ENCODE measurements at regions not wholly inside any gene's neighbourhood (a gene's known extent, or its start where the extent isn't known, plus 50 kb on each side); places are given as distances from the start of the nearest gene placed in this dataset.
A peak's percentile ranks its signal among the peaks of the same experiment; 100 is the strongest.

DNA sequence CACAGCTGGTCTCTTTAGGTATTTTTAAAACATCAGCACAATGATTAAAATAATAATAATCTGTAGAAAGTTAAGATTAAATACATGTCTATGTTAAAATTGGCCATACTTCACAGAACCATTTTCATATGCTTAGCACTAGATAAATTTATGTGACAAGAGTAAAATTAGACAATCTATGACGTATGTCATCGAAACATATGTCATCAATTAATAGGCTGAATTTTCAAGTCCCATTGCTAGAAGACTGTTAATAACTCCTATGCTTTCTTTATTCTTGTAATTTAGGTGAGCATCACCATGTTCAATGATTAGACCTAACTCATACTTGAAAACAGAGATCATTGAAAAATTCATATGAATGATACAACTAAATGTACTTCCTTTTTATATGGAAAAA lies 593.3 kb upstream of the KCNMB2 start:
- TF ChIP-seq CTCF (IDR thresholded peaks at IDR 0.05; ENCODE audit: low read depth, low read length) = no peak
- no peak overlapping the region for H3K4me3 ChIP-seq (ENCODE audit: low read depth, low read length)
- no peak for DNase-seq (ENCODE audit: low read depth, low spot score)
- in situ Hi-C loops (cut with HindIII; ENCODE audit: low sequenced_read_pairs) = no loop called here

- peak; percentile 8 for DNase-seq (ENCODE audit: low read depth, low spot score)
- no peak overlapping the region for H3K4me3 ChIP-seq (ENCODE audit: low read depth, low read length)
Measured at GRCh38 chr3:177944228-177944661, 592.0 kb upstream of the KCNMB2 start.

DNA sequence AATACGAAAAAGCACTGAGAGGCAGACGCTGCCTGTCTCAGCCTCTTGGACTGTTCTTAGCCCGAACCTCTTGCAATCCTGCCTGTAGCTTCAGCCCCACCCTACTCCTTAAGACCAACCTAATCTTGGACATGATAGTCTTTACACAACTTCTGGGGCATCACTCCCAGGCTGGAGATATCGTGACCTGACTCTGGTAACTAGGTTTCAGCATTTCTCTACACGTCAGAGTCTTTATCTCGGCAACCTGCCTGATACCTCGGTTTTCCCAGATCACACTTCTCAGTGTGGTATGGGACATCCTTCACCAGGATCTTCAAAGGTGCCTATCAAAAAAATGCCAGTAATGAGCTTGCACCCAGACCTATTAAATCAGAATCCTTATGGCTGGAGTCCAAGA lies 590.2 kb upstream of the KCNMB2 start:
- no peak for TF ChIP-seq CTCF (IDR thresholded peaks at IDR 0.05; ENCODE audit: low read depth, low read length)
- H3K4me3 ChIP-seq (ENCODE audit: low read depth, low read length) = no peak overlapping the region
- no peak for DNase-seq (ENCODE audit: low read depth, low spot score)
- in situ Hi-C loops (cut with HindIII; ENCODE audit: low sequenced_read_pairs) = no loop called here

More at GRCh38 chr3:177944228-177944661, 592.0 kb upstream of the KCNMB2 start:
- TF ChIP-seq CTCF (IDR thresholded peaks at IDR 0.05; ENCODE audit: low read depth, low read length) = no peak
- in situ Hi-C loops (cut with HindIII; ENCODE audit: low sequenced_read_pairs) = no loop called here

- H3K4me3 ChIP-seq (ENCODE audit: low read depth, low read length) = no peak overlapping the region
- no peak for TF ChIP-seq CTCF (IDR thresholded peaks at IDR 0.05; ENCODE audit: low read depth, low read length)
- in situ Hi-C loops (cut with HindIII; ENCODE audit: low sequenced_read_pairs) = no loop called here
Measured at GRCh38 chr3:177946497-177946896, 589.7 kb upstream of the KCNMB2 start.

GRCh38 chr3:177946936-177947335 lies 589.3 kb upstream of the KCNMB2 start:
- in situ Hi-C loops (cut with HindIII; ENCODE audit: low sequenced_read_pairs) = no loop called here
- no peak for TF ChIP-seq CTCF (IDR thresholded peaks at IDR 0.05; ENCODE audit: low read depth, low read length)
- no peak overlapping the region for H3K4me3 ChIP-seq (ENCODE audit: low read depth, low read length)
- no peak for DNase-seq (ENCODE audit: low read depth, low spot score)

More at GRCh38 chr3:177946497-177946896, 589.7 kb upstream of the KCNMB2 start:
- no peak for DNase-seq (ENCODE audit: low read depth, low spot score)

- no peak overlapping the region for H3K4me3 ChIP-seq (ENCODE audit: low read depth, low read length)
- no peak for DNase-seq (ENCODE audit: low read depth, low spot score)
- no peak for TF ChIP-seq CTCF (IDR thresholded peaks at IDR 0.05; ENCODE audit: low read depth, low read length)
- in situ Hi-C loops (cut with HindIII; ENCODE audit: low sequenced_read_pairs) = no loop called here
Measured at GRCh38 chr3:177947901-177948300, 588.3 kb upstream of the KCNMB2 start.

Measured in astrocyte of the spinal cord (primary cell).